NCI-H1092 treated with DMSO at 0.1 percent for 48 hours (cell line): ENCODE measurements at regions not wholly inside any gene's neighbourhood (a gene's known extent, or its start where the extent isn't known, plus 50 kb on each side); places are given as distances from the start of the nearest gene placed in this dataset.
A peak's percentile ranks its signal among the peaks of the same experiment; 100 is the strongest.
"Not testable (repeated sequence)": the region's sequence is repeated elsewhere in the genome, so short reads cannot be mapped to it uniquely, and the experiment has no call there.

Experiments used
- DNase-seq: peaks from one replicate; lab custom pipeline; 2025; lab: John Stamatoyannopoulos, UW

DNA sequence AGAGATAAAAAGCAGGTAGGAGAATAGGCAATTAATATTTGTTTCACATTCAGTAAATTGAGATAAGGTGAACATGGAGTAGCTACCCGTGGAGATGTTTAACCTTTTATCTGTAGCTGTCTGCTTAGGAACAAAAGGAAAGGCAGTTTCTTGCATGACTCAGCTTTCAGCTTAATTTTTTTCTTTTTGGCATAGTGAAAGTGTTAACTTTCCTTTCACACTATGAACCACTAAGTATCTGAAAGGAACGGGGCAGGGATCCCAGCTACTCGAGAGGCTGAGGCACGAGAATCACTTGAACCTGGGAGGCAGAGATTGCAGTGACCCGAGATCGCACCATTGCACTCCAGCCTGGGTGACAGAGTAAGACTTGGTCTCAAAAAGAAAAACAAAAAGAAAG lies 176.0 kb downstream of the LACC1 start:
- DNase-seq: not testable (repeated sequence)

GRCh38 chr13:44058067-44058466 lies 178.4 kb downstream of the LACC1 start:
- DNase-seq: no peak

GRCh38 chr13:44058624-44059215 lies 179.0 kb downstream of the LACC1 start:
- DNase-seq: no peak

- no peak for DNase-seq
Observed at GRCh38 chr13:44061876-44062275, 182.2 kb downstream of the LACC1 start.

DNA sequence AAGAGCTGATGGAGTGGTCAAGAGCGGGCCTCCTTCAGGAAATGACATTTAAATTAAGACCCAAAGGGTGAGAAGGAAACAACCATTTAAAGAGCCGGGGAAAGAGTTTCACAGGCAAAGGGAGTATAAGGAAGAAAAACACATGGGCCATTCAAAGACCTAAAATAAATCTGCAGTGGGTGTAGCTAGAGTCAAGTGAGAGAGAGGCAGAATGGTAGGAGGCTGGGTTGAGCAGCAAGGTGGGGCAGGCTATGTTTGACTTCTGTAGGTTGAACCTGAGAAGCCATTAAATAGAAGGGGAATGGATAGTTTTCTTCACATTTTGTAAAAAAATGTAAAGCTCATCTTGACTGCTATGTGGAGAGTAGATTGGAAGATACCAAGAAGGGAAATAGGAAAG lies 183.8 kb downstream of the LACC1 start:
- no peak for DNase-seq

- no peak for DNase-seq
Observed at GRCh38 chr13:44063881-44064280, 184.2 kb downstream of the LACC1 start.

DNA sequence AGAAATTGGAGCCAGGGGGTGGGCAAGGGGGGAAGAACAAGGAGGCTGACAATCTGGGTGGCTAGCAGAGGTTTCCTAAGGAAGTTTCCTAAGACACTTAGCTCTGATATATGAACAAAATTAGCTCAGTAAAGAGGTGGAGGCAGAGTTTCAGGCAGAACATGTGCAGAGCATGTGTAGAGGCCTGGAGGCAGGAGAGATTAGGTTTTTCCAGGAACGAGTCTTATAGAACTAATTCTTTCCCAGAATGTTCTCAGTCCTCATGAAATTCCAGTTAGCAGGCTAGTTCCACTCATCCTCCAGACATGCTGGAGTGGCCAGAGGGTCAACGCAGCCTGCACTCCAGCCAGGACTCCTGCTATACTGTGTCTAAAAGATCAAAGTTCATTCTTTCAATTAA lies 184.7 kb downstream of the LACC1 start:
- DNase-seq: no peak

- no peak for DNase-seq
Observed at GRCh38 chr13:44068169-44068568, 188.5 kb downstream of the LACC1 start.

GRCh38 chr13:44068737-44069136 lies 189.0 kb downstream of the LACC1 start:
- DNase-seq: no peak

- no peak for DNase-seq
Observed at GRCh38 chr13:44072536-44072935, 192.8 kb downstream of the LACC1 start.

DNA sequence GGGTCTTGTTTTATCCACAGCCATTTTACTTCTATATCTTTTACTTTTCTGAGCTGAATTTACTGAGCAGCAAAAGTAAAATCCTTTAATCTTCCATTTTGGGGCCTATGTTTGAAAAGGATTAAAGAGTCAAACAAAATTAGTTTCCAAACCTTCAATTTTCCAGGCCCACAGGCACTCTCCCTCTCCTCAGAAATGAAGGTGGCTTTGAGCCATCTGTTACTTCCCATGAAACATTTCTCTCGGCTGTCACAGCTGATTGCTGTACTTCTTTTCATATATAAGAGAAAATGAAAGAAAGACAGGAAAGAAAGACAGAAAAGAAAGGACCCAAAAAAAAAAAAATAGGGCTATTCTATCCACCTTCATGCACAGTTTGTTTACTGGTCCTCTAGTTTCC lies 194.9 kb downstream of the LACC1 start:
- DNase-seq: no peak

DNA sequence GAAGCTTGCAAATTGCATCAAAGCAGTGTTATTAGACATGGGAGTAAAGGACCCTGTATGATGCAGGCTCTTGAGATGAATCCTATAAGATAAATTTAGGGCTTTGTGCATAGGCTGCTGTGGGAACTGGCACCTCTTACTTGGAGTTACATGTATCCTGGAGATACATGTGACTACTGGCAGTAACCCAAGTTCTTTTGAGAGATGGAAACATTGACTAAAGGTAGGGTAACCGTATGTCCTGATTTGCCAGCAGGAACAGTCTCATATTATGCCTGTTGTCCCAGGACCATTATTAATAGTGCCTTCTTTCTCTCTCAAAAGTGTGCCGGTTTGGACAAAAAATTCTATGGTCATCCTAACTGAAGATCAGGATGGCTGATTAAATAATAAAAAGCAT lies 195.4 kb downstream of the LACC1 start:
- DNase-seq: peak; percentile 7

- DNase-seq: no peak
Observed at GRCh38 chr13:44078806-44079376, 199.2 kb downstream of the LACC1 start.

DNA sequence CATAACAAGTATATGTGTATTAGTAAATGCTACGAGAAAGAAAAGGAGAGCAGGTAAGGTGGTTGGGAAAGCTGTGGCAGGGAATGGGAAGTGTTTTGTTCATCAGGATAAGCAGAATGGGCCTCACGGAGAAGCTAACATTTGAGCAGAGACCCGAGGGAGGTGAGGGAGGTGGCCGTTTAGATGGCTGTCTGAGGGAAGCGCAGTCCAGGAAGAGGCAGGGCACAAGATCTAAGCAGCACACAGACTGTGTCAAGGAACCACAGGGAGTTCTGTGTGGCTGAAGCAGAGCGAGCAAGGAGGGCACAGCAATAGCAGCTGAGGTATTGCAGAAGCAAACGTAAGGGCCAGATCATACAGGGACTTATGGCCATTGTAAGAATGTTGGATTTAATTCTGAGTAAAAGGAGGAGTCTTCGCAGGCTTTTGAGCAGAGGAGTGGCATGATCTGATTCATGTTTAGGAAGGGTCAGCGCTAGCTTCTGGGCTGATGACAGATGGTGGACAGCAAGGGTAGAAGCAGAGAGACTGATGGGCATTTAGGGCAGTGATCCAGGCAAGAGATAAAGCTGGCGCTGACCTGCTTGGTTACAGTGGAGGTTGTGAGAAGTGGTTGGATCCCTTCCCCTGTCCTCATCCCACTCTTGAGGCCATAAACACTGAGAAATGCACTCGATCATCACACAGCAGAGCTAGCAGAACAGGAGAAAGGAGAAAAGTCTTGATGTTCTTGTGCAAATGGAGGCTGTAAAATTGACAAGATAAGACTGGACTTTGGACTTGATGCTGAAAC lies 199.9 kb downstream of the LACC1 start:
- no peak for DNase-seq

DNA sequence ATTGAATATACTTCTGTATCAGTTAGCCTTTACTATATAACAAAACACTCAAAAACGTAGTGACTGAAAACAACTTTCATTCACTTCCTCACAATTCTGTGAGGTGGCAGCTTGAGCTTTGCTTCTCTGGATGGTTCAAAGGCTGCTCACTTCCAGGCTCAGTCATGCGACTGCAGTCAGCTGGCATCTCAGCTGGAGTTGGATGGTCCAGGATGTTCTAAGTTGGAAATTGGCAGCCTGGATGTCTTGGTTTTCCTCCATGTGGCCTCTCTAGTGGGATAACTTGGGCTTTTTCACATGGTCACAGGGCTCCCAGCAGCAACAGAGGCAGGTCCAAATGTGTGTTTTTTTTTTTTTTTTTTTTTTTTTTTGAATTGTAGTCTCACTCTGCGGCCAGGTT lies 204.4 kb downstream of the LACC1 start:
- no peak for DNase-seq

DNA sequence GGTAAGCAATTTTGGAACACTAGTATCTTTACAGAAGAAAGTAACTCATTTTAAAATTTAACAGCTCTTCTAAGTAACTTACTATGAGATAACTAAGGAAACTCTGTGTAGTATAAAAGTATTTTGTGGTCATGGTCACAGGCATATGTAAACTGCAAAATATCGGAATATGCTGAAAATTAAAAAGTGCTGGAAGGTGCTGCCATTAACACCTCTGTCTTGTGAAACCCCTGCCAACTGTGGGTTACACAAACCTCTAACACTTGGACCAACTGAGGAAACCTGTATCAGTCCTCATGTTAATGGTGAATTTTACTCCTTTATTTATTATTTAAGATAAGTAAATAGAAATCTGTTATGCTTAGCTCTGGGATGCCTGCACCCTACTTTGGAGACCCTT lies 206.7 kb downstream of the LACC1 start:
- no peak for DNase-seq

DNA sequence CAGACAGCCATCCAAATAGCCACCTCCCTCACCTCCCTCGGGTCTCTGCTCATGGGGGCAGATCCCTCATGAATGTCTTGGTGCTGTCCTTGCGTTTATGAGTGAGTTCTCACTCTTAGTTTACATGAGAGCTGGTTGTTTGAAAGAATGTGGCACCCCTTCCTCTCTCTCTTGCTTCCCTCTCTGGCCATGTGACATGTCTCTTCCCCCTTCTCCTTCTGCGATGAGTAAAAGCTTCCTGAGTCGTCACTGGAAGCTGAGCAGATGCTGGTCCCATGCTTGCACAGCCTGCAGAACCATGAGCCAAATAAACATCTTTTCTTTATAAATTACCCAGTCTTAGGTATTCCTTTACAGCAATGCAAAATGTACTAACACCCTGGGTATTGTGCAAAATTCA lies 208.7 kb downstream of the LACC1 start:
- DNase-seq: no peak

DNA sequence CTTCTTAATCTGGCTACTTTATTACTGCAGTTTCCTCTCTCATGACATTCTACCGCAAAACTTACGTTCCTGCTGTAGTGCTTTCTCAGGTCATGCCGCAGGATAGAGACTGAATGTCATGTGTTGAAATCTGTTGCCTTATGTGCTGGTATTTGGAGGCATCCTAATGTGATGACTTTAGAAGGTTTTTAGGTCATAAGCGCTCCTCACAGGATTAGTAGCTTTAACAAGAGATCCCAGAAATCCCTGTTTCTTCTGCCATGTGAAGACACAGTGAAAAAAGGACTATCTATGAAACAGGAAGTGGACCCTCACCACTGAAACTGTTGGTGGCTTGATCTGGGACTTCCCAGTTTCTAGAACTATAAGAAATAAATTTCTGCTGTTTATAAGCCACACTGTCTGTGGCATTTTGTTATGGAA lies 209.3 kb downstream of the LACC1 start:
- no peak for DNase-seq

- DNase-seq: no peak
Observed at GRCh38 chr13:44089452-44089851, 209.7 kb downstream of the LACC1 start.

DNA sequence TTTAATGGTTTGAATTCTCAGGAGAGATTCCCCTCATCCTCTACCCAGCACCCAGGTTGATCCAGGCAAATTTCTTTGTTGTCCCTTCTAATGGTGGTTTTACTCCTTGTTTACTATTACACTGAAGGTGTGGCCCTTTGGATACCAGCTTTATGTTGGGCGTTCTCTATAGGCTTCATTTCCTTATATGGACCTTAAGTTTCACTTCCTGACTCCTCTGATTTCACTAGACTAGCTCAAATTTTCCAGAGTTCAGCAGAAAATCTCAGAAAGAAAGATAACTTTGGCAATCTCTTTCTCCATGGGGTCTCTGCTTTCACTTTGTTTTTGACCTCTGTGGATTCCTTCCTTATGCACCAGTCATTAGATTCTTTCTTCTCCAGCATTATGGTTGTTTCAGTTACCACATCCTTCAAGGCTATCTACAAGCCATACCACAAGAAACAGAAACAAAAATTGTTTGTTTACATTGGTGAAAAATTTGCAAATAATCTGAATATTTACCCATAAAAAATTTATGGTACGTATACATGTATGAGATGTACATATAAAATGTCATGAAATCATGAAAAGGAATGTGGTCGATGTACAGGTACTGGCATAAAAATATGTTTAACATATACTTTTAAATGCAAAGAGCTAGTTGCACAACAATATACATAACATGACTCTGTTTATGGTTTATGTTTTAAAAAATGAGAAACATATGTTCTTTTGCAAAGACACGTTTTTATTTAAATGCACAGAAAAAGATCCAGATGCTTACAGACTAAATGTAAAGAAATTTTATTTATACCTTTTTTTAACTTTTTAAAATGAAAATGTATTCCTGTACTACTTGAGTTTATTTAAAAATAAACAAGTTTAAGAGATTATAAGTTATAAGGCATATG lies 212.6 kb downstream of the LACC1 start:
- no peak for DNase-seq

- DNase-seq: no peak
Observed at GRCh38 chr13:44093607-44094564, 214.2 kb downstream of the LACC1 start.
